ENCODE measurements at regions not wholly inside any gene's neighbourhood (a gene's known extent, or its start where the extent isn't known, plus 50 kb on each side); places are given as distances from the start of the nearest gene placed in this dataset.

DNA sequence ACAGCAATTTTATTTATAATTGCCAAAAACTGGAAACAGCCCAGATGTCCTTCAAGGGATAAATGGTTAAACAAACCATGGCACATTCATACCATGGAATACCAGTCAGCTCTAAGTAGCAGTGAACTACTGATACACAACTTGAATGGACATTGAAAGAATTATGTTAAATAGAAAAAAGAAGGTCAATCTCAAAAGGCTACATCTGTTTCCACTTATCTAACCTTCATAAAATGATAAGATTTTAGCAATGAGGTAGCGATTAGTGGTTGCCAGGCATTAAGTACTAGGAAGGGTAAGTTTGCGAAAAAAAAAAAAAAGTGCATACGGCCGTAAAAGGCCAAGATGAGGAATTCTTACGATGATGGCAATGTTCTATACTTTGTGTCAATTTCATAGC, 738.7 kb upstream of the ANO3 start:
- 48 to 66% (median 50%) methylated on average over 5 of the region's 5 CpGs for WGBS, 3 donors
- no peak for FAIRE-seq
- H3K9me3 ChIP-seq (ENCODE audit: control insufficient read depth in 2 of 2, insufficient read depth in 1 of 2, low read depth in 1 of 2, low read length in 1 of 2) = no peaks in the 10 kb centered on the region

DNA sequence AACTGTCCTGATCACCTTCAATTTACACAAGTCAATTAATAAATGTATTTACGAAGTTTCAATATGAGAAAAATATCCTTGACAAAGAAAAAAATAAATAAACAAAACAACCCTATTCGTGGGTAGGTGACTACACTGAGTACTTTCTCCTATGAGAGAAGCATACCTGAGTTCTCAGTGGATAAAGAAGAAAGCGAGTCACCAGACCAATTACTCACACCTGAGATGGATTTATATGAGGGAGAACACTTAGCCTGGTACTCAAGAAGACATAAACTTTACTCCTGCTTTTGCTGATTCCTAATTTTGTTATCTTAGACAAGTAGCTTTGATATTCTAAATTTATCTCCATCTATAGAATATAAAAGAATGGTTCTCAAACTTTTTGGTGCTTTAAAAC, 735.2 kb upstream of the ANO3 start:
- Histone ChIP-seq H3K36me3 (ENCODE audit: control insufficient read depth in 3 of 3, insufficient read depth in 2 of 3, low read depth in 1 of 3, low read length in 3 of 3) (no peaks in the 10 kb centered on the region), H3K4me3 (ENCODE audit: low read depth in 1 of 3, low read length in 3 of 3) (no peak overlapping the region), H3K27me3 (ENCODE audit: control insufficient read depth in 3 of 3, insufficient read depth in 3 of 3, low read length in 3 of 3) (no peaks in the 10 kb centered on the region), H3K9me3 (ENCODE audit: control insufficient read depth in 2 of 2, insufficient read depth in 1 of 2, low read depth in 1 of 2, low read length in 1 of 2) (no peaks in the 10 kb centered on the region), H3K27ac (ENCODE audit: low read depth in 1 of 3, low read length in 2 of 3) (no peak overlapping the region), H3K4me1 (ENCODE audit: control insufficient read depth in 3 of 3, insufficient read depth in 2 of 3, low read depth in 1 of 3, low read length in 2 of 3) (no peaks in the 10 kb centered on the region)
- 56 to 80% (median 62%) methylated on average over 3 of the region's 3 CpGs for WGBS, 3 donors
- DNase-seq (no peak), FAIRE-seq (no peak)

More for the DNA sequence above, 738.7 kb upstream of the ANO3 start:
- no peak for DNase-seq
- H3K36me3 ChIP-seq (ENCODE audit: control insufficient read depth in 3 of 3, insufficient read depth in 2 of 3, low read depth in 1 of 3, low read length in 3 of 3) = no peaks in the 10 kb centered on the region
- no peaks in the 10 kb centered on the region for H3K27me3 ChIP-seq (ENCODE audit: control insufficient read depth in 3 of 3, insufficient read depth in 3 of 3, low read length in 3 of 3)
- no peak overlapping the region for H3K4me3 ChIP-seq (ENCODE audit: low read depth in 1 of 3, low read length in 3 of 3)
- no peaks in the 10 kb centered on the region for H3K4me1 ChIP-seq (ENCODE audit: control insufficient read depth in 3 of 3, insufficient read depth in 2 of 3, low read depth in 1 of 3, low read length in 2 of 3)
- no peak overlapping the region for H3K27ac ChIP-seq (ENCODE audit: low read depth in 1 of 3, low read length in 2 of 3)

- 45 to 48% (median 46%) methylated on average over 2 of the region's 2 CpGs for WGBS, 3 donors
Observed at GRCh38 chr11:25597696-25598095, 734.2 kb upstream of the ANO3 start.

GRCh38 chr11:25602149-25602548, 729.8 kb upstream of the ANO3 start:
- Histone ChIP-seq H3K9me3 (ENCODE audit: control insufficient read depth in 2 of 2, insufficient read depth in 1 of 2, low read depth in 1 of 2, low read length in 1 of 2) (no peaks in the 10 kb centered on the region), H3K27me3 (ENCODE audit: control insufficient read depth in 3 of 3, insufficient read depth in 3 of 3, low read length in 3 of 3) (no peaks in the 10 kb centered on the region), H3K4me3 (ENCODE audit: low read depth in 1 of 3, low read length in 3 of 3) (no peak overlapping the region), H3K4me1 (ENCODE audit: control insufficient read depth in 3 of 3, insufficient read depth in 2 of 3, low read depth in 1 of 3, low read length in 2 of 3) (no peaks in the 10 kb centered on the region), H3K36me3 (ENCODE audit: control insufficient read depth in 3 of 3, insufficient read depth in 2 of 3, low read depth in 1 of 3, low read length in 3 of 3) (no peaks in the 10 kb centered on the region), H3K27ac (ENCODE audit: low read depth in 1 of 3, low read length in 2 of 3) (no peak overlapping the region)
- 72 to 83% (median 73%) methylated on average over 2 of the region's 2 CpGs for WGBS, 3 donors
- DNase-seq (no peak), FAIRE-seq (no peak)

More at GRCh38 chr11:25597696-25598095, 734.2 kb upstream of the ANO3 start:
- no peak overlapping the region for H3K4me3 ChIP-seq (ENCODE audit: low read depth in 1 of 3, low read length in 3 of 3)
- no peaks in the 10 kb centered on the region for H3K27me3 ChIP-seq (ENCODE audit: control insufficient read depth in 3 of 3, insufficient read depth in 3 of 3, low read length in 3 of 3)
- no peaks in the 10 kb centered on the region for H3K4me1 ChIP-seq (ENCODE audit: control insufficient read depth in 3 of 3, insufficient read depth in 2 of 3, low read depth in 1 of 3, low read length in 2 of 3)
- no peaks in the 10 kb centered on the region for H3K9me3 ChIP-seq (ENCODE audit: control insufficient read depth in 2 of 2, insufficient read depth in 1 of 2, low read depth in 1 of 2, low read length in 1 of 2)
- no peak for FAIRE-seq
- H3K36me3 ChIP-seq (ENCODE audit: control insufficient read depth in 3 of 3, insufficient read depth in 2 of 3, low read depth in 1 of 3, low read length in 3 of 3) = no peaks in the 10 kb centered on the region
- no peak overlapping the region for H3K27ac ChIP-seq (ENCODE audit: low read depth in 1 of 3, low read length in 2 of 3)
- no peak for DNase-seq

- FAIRE-seq = no peak
- DNase-seq = no peak
- no peaks in the 10 kb centered on the region for H3K27me3 ChIP-seq (ENCODE audit: control insufficient read depth in 3 of 3, insufficient read depth in 3 of 3, low read length in 3 of 3)
- H3K36me3 ChIP-seq (ENCODE audit: control insufficient read depth in 3 of 3, insufficient read depth in 2 of 3, low read depth in 1 of 3, low read length in 3 of 3) = no peaks in the 10 kb centered on the region
- WGBS, 3 donors = 95 to 99% (median 96%) methylated on average over 2 of the region's 2 CpGs
- no peak overlapping the region for H3K4me3 ChIP-seq (ENCODE audit: low read depth in 1 of 3, low read length in 3 of 3)
- H3K27ac ChIP-seq (ENCODE audit: low read depth in 1 of 3, low read length in 2 of 3) = no peak overlapping the region
- no peaks in the 10 kb centered on the region for H3K9me3 ChIP-seq (ENCODE audit: control insufficient read depth in 2 of 2, insufficient read depth in 1 of 2, low read depth in 1 of 2, low read length in 1 of 2)
- H3K4me1 ChIP-seq (ENCODE audit: control insufficient read depth in 3 of 3, insufficient read depth in 2 of 3, low read depth in 1 of 3, low read length in 2 of 3) = no peaks in the 10 kb centered on the region
Observed at GRCh38 chr11:25602959-25603358, 729.0 kb upstream of the ANO3 start.

DNA sequence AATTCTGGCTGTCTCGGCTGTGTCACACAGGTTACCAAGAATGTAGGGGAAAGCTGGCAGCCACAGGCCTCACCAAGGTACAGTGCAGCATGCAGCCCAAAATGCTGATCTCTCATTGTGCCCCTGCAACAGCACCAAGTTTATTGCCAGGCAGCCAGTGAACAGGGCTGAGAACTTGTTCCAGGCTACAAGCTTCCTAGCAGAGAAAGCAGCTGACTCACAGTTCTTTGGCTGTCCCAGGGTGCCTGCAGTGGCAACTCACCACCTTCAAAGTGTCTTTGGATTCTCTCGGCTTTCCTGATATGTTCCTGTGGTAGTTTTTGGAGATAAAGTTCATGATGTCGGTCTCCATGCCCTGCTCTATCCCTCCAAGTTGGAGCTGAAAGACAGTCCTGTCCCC, 719.1 kb upstream of the ANO3 start:
- H3K36me3 ChIP-seq (ENCODE audit: control insufficient read depth in 3 of 3, insufficient read depth in 2 of 3, low read depth in 1 of 3, low read length in 3 of 3) = no peaks in the 10 kb centered on the region
- H3K4me3 ChIP-seq (ENCODE audit: low read depth in 1 of 3, low read length in 3 of 3) = no peak overlapping the region
- H3K27ac ChIP-seq (ENCODE audit: low read depth in 1 of 3, low read length in 2 of 3) = no peak overlapping the region
- 49 to 83% (median 57%) methylated on average over 3 of the region's 3 CpGs for WGBS, 3 donors
- FAIRE-seq (no peak), DNase-seq (no peak)
- no peaks in the 10 kb centered on the region for H3K27me3 ChIP-seq (ENCODE audit: control insufficient read depth in 3 of 3, insufficient read depth in 3 of 3, low read length in 3 of 3)
- peaks cover 0 to 7% of the 10 kb centered on the region in 2 donors for H3K9me3 ChIP-seq (ENCODE audit: control insufficient read depth in 2 of 2, insufficient read depth in 1 of 2, low read depth in 1 of 2, low read length in 1 of 2)
- H3K4me1 ChIP-seq (ENCODE audit: control insufficient read depth in 3 of 3, insufficient read depth in 2 of 3, low read depth in 1 of 3, low read length in 2 of 3) = no peaks in the 10 kb centered on the region

GRCh38 chr11:25613451-25613850, 718.5 kb upstream of the ANO3 start:
- FAIRE-seq = no peak
- 30 to 60% (median 41%) methylated on average over 1 of the region's 1 CpG for WGBS, 3 donors
- no peaks in the 10 kb centered on the region for H3K27me3 ChIP-seq (ENCODE audit: control insufficient read depth in 3 of 3, insufficient read depth in 3 of 3, low read length in 3 of 3)

GRCh38 chr11:25613865-25614264, 718.1 kb upstream of the ANO3 start:
- WGBS, 3 donors = 59 to 71% (median 68%) methylated on average over 4 of the region's 4 CpGs
- DNase-seq (no peak), FAIRE-seq (no peak)
- no peak overlapping the region for H3K27ac ChIP-seq (ENCODE audit: low read depth in 1 of 3, low read length in 2 of 3)
- no peak overlapping the region for H3K4me3 ChIP-seq (ENCODE audit: low read depth in 1 of 3, low read length in 3 of 3)
- no peaks in the 10 kb centered on the region for H3K36me3 ChIP-seq (ENCODE audit: control insufficient read depth in 3 of 3, insufficient read depth in 2 of 3, low read depth in 1 of 3, low read length in 3 of 3)
- peaks cover 0 to 7% of the 10 kb centered on the region in 2 donors for H3K9me3 ChIP-seq (ENCODE audit: control insufficient read depth in 2 of 2, insufficient read depth in 1 of 2, low read depth in 1 of 2, low read length in 1 of 2)
- H3K4me1 ChIP-seq (ENCODE audit: control insufficient read depth in 3 of 3, insufficient read depth in 2 of 3, low read depth in 1 of 3, low read length in 2 of 3) = no peaks in the 10 kb centered on the region
- H3K27me3 ChIP-seq (ENCODE audit: control insufficient read depth in 3 of 3, insufficient read depth in 3 of 3, low read length in 3 of 3) = no peaks in the 10 kb centered on the region

More at GRCh38 chr11:25613451-25613850, 718.5 kb upstream of the ANO3 start:
- DNase-seq = no peak
- Histone ChIP-seq H3K27ac (ENCODE audit: low read depth in 1 of 3, low read length in 2 of 3) (no peak overlapping the region), H3K36me3 (ENCODE audit: control insufficient read depth in 3 of 3, insufficient read depth in 2 of 3, low read depth in 1 of 3, low read length in 3 of 3) (no peaks in the 10 kb centered on the region), H3K4me1 (ENCODE audit: control insufficient read depth in 3 of 3, insufficient read depth in 2 of 3, low read depth in 1 of 3, low read length in 2 of 3) (no peaks in the 10 kb centered on the region), H3K9me3 (ENCODE audit: control insufficient read depth in 2 of 2, insufficient read depth in 1 of 2, low read depth in 1 of 2, low read length in 1 of 2) (peaks cover 0 to 7% of the 10 kb centered on the region in 2 donors), H3K4me3 (ENCODE audit: low read depth in 1 of 3, low read length in 3 of 3) (no peak overlapping the region)

GRCh38 chr11:25615069-25615468, 716.9 kb upstream of the ANO3 start:
- Histone ChIP-seq H3K36me3 (ENCODE audit: control insufficient read depth in 3 of 3, insufficient read depth in 2 of 3, low read depth in 1 of 3, low read length in 3 of 3) (no peaks in the 10 kb centered on the region), H3K4me3 (ENCODE audit: low read depth in 1 of 3, low read length in 3 of 3) (no peak overlapping the region), H3K9me3 (ENCODE audit: control insufficient read depth in 2 of 2, insufficient read depth in 1 of 2, low read depth in 1 of 2, low read length in 1 of 2) (peaks cover 0 to 6% of the 10 kb centered on the region in 2 donors), H3K4me1 (ENCODE audit: control insufficient read depth in 3 of 3, insufficient read depth in 2 of 3, low read depth in 1 of 3, low read length in 2 of 3) (no peaks in the 10 kb centered on the region), H3K27me3 (ENCODE audit: control insufficient read depth in 3 of 3, insufficient read depth in 3 of 3, low read length in 3 of 3) (no peaks in the 10 kb centered on the region), H3K27ac (ENCODE audit: low read depth in 1 of 3, low read length in 2 of 3) (no peak overlapping the region)
- DNase-seq = no peak
- 47 to 77% (median 49%) methylated on average over 2 of the region's 2 CpGs for WGBS, 3 donors
- FAIRE-seq = no peak
